ENCODE measurements at regions not wholly inside any gene's neighbourhood (a gene's known extent, or its start where the extent isn't known, plus 50 kb on each side); places are given as distances from the start of the nearest gene placed in this dataset.

DNA sequence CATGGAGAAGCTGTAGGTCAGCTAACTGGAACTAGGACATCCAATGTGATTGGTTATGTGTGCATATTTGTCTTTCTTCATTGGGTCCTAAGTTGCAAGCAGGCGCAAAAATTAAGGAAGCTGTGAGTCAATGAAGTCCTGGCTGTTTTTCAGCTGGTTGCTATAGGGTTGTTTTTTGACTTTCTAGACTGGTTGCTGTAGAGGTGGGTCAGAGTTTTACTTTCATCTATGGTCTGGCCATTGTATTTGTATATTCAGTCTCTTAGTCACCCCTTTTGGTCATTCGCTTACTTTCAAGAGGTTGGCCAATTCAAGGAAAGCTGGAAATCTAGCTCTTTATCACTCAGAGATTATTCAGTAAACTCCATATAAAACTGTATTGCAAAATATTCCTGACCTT lies 62.0 kb upstream of the AMZ2 start:
- no peak for DNase-seq

DNA sequence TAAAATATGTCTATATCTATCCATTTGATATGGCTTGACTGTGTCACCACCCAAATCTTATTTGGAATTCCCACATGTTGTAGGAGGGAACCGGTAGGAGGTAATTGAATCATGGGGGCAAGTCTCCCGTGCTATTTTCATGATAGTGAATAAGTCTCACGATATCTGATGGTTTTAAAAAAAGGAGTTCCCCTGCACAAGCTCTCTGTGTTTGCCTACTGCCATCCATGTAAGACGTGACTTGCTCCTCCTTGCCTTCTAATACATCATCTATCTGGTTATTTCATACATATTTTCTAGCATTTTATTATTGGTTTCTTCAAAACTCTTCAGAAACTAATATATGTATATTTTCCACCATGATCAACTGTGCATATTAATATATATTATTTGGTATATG lies 57.3 kb upstream of the AMZ2 start:
- DNase-seq, result no peak

GRCh38 chr17:68195667-68196393 lies 52.0 kb upstream of the AMZ2 start:
- DNase-seq, result no peak

GRCh38 chr17:68196394-68197090 lies 51.3 kb upstream of the AMZ2 start:
- DNase-seq, result no peak

GRCh38 chr17:68197091-68197996 lies 50.5 kb upstream of the AMZ2 start:
- peak; percentile 78 for DNase-seq

- peak; percentile 75 for DNase-seq
Observed at GRCh38 chr17:68197997-68198930, 49.6 kb upstream of the AMZ2 start.

Measured in activated CD8-positive, alpha-beta memory T cell treated with anti-CD3 and anti-CD28 coated beads for 24 hours (primary cell).